ENCODE measurements at regions not wholly inside any gene's neighbourhood (a gene's known extent, or its start where the extent isn't known, plus 50 kb on each side); places are given as distances from the start of the nearest gene placed in this dataset.

GRCh38 chr4:177853229-177853628 lies 411.0 kb upstream of the AGA start:
- no peaks in the 10 kb centered on the region for H3K36me3 Mint-ChIP-seq (ENCODE audit: low read depth)
- peaks cover 3% of the 10 kb centered on the region for H3K9me3 Mint-ChIP-seq
- no peak overlapping the region for H3K27ac Mint-ChIP-seq
- no peak for TF ChIP-seq CTCF (IDR thresholded peaks at IDR 0.05; ENCODE audit: unreplicated experiment in 3 of 3)
- no peaks in the 10 kb centered on the region for H3K27me3 Mint-ChIP-seq (ENCODE audit: low read depth)
- no peaks in the 10 kb centered on the region for H3K4me1 Mint-ChIP-seq
- H3K4me3 Mint-ChIP-seq = no peak overlapping the region

- Mint-ChIP-seq H3K36me3 (ENCODE audit: low read depth) (no peaks in the 10 kb centered on the region), H3K27ac (no peak overlapping the region), H3K4me1 (no peaks in the 10 kb centered on the region), H3K4me3 (no peak overlapping the region), H3K27me3 (ENCODE audit: low read depth) (no peaks in the 10 kb centered on the region), H3K9me3 (peaks cover 3% of the 10 kb centered on the region)
- no peak for TF ChIP-seq CTCF (IDR thresholded peaks at IDR 0.05; ENCODE audit: unreplicated experiment in 3 of 3)
These were observed 413.4 kb upstream of the AGA start for GRCh38 chr4:177855507-177856197.

- Mint-ChIP-seq H3K36me3 (ENCODE audit: low read depth) (no peaks in the 10 kb centered on the region), H3K27ac (no peak overlapping the region), H3K9me3 (no peaks in the 10 kb centered on the region), H3K27me3 (ENCODE audit: low read depth) (no peaks in the 10 kb centered on the region), H3K4me1 (no peaks in the 10 kb centered on the region), H3K4me3 (no peak overlapping the region)
- TF ChIP-seq CTCF (IDR thresholded peaks at IDR 0.05; ENCODE audit: unreplicated experiment in 3 of 3) = no peak
These were observed 417.9 kb upstream of the AGA start for GRCh38 chr4:177860171-177860570.

- no peaks in the 10 kb centered on the region for H3K27me3 Mint-ChIP-seq (ENCODE audit: low read depth)
- TF ChIP-seq CTCF (IDR thresholded peaks at IDR 0.05; ENCODE audit: unreplicated experiment in 3 of 3) = no peak
- H3K4me1 Mint-ChIP-seq = no peaks in the 10 kb centered on the region
- no peaks in the 10 kb centered on the region for H3K9me3 Mint-ChIP-seq
- H3K4me3 Mint-ChIP-seq = no peak overlapping the region
- no peaks in the 10 kb centered on the region for H3K36me3 Mint-ChIP-seq (ENCODE audit: low read depth)
- no peak overlapping the region for H3K27ac Mint-ChIP-seq
These were observed 419.4 kb upstream of the AGA start for GRCh38 chr4:177861551-177862094.

GRCh38 chr4:177862541-177863176 lies 420.4 kb upstream of the AGA start:
- Mint-ChIP-seq H3K4me3 (no peak overlapping the region), H3K27me3 (ENCODE audit: low read depth) (no peaks in the 10 kb centered on the region), H3K27ac (no peak overlapping the region), H3K36me3 (ENCODE audit: low read depth) (no peaks in the 10 kb centered on the region), H3K4me1 (no peaks in the 10 kb centered on the region), H3K9me3 (no peaks in the 10 kb centered on the region)
- TF ChIP-seq CTCF (IDR thresholded peaks at IDR 0.05; ENCODE audit: unreplicated experiment in 3 of 3) = no peak
